ENCODE measurements at regions not wholly inside any gene's neighbourhood (a gene's known extent, or its start where the extent isn't known, plus 50 kb on each side); places are given as distances from the start of the nearest gene placed in this dataset.

GRCh38 chr2:226434702-226435101 lies 364.9 kb downstream of the IRS1 start:
- Histone ChIP-seq H2BK120ac (ENCODE audit: low read depth, low read length, poor library complexity, severe bottlenecking) (no peak overlapping the region), H3K4me1 (ENCODE audit: insufficient read depth, low read length) (no peaks in the 10 kb centered on the region; the same call in 1 of the 2 replicates), H3K4me2 (ENCODE audit: insufficient read depth, insufficient read length, low read length) (no peak overlapping the region), H3K18ac (ENCODE audit: insufficient read length, low read depth, low read length) (no peak overlapping the region), H2AK5ac (ENCODE audit: insufficient read length, low read length) (no peak overlapping the region), H2BK20ac (ENCODE audit: low read depth, low read length, poor library complexity, severe bottlenecking) (no peak overlapping the region), H3K56ac (ENCODE audit: insufficient read length, low read depth, low read length) (no peak overlapping the region), H3T11ph (ENCODE audit: low read length) (no peak overlapping the region), H2BK15ac (ENCODE audit: low read depth, low read length) (no peak overlapping the region), H3K27me3 (ENCODE audit: insufficient read depth, low read length) (no peaks in the 10 kb centered on the region), H3K23ac (ENCODE audit: insufficient read length, low read depth, low read length) (no peak overlapping the region), H4K5ac (ENCODE audit: insufficient read length, low read depth, low read length) (no peak overlapping the region), H4K91ac (ENCODE audit: insufficient read length, low read depth, low read length) (no peak overlapping the region), H4K8ac (replicated peaks; ENCODE audit: insufficient read length, low read depth, low read length) (no peak overlapping the region), H3K23me2 (ENCODE audit: insufficient read length, low read depth, low read length, poor library complexity, severe bottlenecking) (no peaks in the 10 kb centered on the region), H3K9me3 (ENCODE audit: control insufficient read depth, low read depth, low read length) (no peaks in the 10 kb centered on the region), H3K9ac (ENCODE audit: extremely low read depth, insufficient read length, low read length) (no peak overlapping the region), H3K14ac (ENCODE audit: insufficient read depth, low read length) (no peak overlapping the region), H3K27ac (ENCODE audit: insufficient read length, low read depth, low read length) (no peak overlapping the region), H3K79me1 (ENCODE audit: insufficient read depth, low read depth, low read length, poor library complexity, severe bottlenecking) (no peaks in the 10 kb centered on the region), H2AFZ (ENCODE audit: low read length) (no peak overlapping the region), H4K20me1 (ENCODE audit: control insufficient read depth, insufficient read depth, insufficient read length) (no peaks in the 10 kb centered on the region), H3K4ac (ENCODE audit: low read depth, low read length) (no peak overlapping the region), H2BK12ac (ENCODE audit: insufficient read length, low read depth, low read length) (no peak overlapping the region), H3K79me2 (ENCODE audit: insufficient read depth, low read length) (no peaks in the 10 kb centered on the region), H2BK5ac (ENCODE audit: insufficient read length, low read length) (no peak overlapping the region)
- peaks cover 12 to 24% of the 10 kb centered on the region in 2 experiments for H3K4me1 Mint-ChIP-seq
- no peak for DNase-seq
- WGBS (ENCODE audit: extremely low coverage, insufficient read length, low lambda C conversion rate), result no CpG with 5 or more reads among the region's 5 CpGs
- no peak for TF ChIP-seq CTCF (conservative IDR thresholded peaks at IDR 0.05)
- no peak overlapping the region for H3K27ac Mint-ChIP-seq
- H3K4me3 Mint-ChIP-seq, result no peak overlapping the region
- no peaks in the 10 kb centered on the region for H3K27me3 Mint-ChIP-seq (ENCODE audit: low read depth)
- H3K36me3 Mint-ChIP-seq (ENCODE audit: insufficient read depth in 1 of 3, low read depth in 3 of 3), result no peaks in the 10 kb centered on the region
- no peaks in the 10 kb centered on the region for H3K9me3 Mint-ChIP-seq

Data from H9 (cell line).